A549 (cell line): ENCODE measurements at regions not wholly inside any gene's neighbourhood (a gene's known extent, or its start where the extent isn't known, plus 50 kb on each side); places are given as distances from the start of the nearest gene placed in this dataset.

Experiments used
- ATAC-seq, 2 experiments: fragments of 200-7000 bp in 1 of 2; fragments of >200 bp in 1 of 2; cut with Nextera tagmentation in 1 of 2; cut with Tn5 transposase in 1 of 2; 3 replicates each; pipeline versions ENCODE4 v1.8.0 to v1.9.1; 2018 to 2020; ENCODE audit warnings: mild to moderate bottlenecking in 1 of 2, moderate library complexity in 1 of 2
- CTCF ChIA-PET: fragments of 300-600 bp; sonication (Branson Sonifier 250); formaldehyde crosslinking; extraction: SDS; loops from one replicate; lab custom pipeline; 2021; ENCODE audit warnings: antibody characterized with exemption, inconsistent platforms; lab: Yijun Ruan, JAX
- POLR2A ChIA-PET: fragments of 350-600 bp; formaldehyde crosslinking; extraction: SDS; loops from one replicate; lab custom pipeline; 2021; ENCODE audit warnings: antibody characterized with exemption, inconsistent platforms; lab: Yijun Ruan, JAX
- DNase-seq, 2 experiments: peaks; one replicate each; pipeline versions ENCODE4 v3.0.0 to v3.0.0-alpha.2; 2011 to 2016; ENCODE audit warnings: low read depth in 1 of 2, low spot score in 1 of 2
- FAIRE-seq: peaks from 2 replicates; lab custom pipeline; 2011; peaks lifted over from hg19 to GRCh38; lab: Jason Lieb, UNC
- H3K27ac ChIP-seq, 2 experiments: fragments of >200 bp; sonication (Bioruptor Twin); formaldehyde crosslinking; 3 replicates each; pipeline ENCODE4 v1.5.1; 2016 to 2017
- H3K4me1 ChIP-seq: fragments of >200 bp; sonication (Bioruptor Twin); formaldehyde crosslinking; 3 replicates; pipeline ENCODE4 v1.6.1; 2016
- H3K4me2 ChIP-seq: fragments of >200 bp; sonication (Bioruptor Twin); formaldehyde crosslinking; 3 replicates; pipeline ENCODE4 v1.6.1; 2016
- H3K4me3 ChIP-seq: fragments of >200 bp; sonication (Bioruptor Twin); formaldehyde crosslinking; 3 replicates; pipeline ENCODE4 v1.5.1; 2016
- H3K9me3 ChIP-seq: fragments of >200 bp; sonication (Bioruptor Twin); formaldehyde crosslinking; 3 replicates; pipeline ENCODE4 v1.6.1; 2016
- BHLHE40 ChIP-seq: IDR thresholded peaks from 2 replicates; pipeline ENCODE4 v1.6.1; 2012; ENCODE audit warnings: low read depth, low read length, inconsistent platforms
- CBX2 ChIP-seq: fragments of 200-600 bp; sonication (generic); IDR thresholded peaks from 2 replicates; pipeline ENCODE4 v1.6.1; 2016; ENCODE audit warnings: low read depth, mild to moderate bottlenecking, borderline replicate concordance
- CEBPB ChIP-seq, 2 experiments: fragments of >200 bp in 1 of 2; sonication (Bioruptor Twin) in 1 of 2; formaldehyde crosslinking in 1 of 2; IDR thresholded peaks; 2 replicates each; pipeline ENCODE4 v1.6.1; 2012 to 2016
- CHD2 ChIP-seq: fragments of 150-350 bp; IDR thresholded peaks from 2 replicates; pipeline ENCODE4 v1.6.1; 2014; ENCODE audit warnings: low read length; ENCODE audit not compliant: partially characterized antibody
- CTCF ChIP-seq: fragments of >200 bp; sonication (Bioruptor Twin); formaldehyde crosslinking; IDR thresholded peaks from 3 replicates; pipeline ENCODE4 v1.5.1; 2016
- E2F6 ChIP-seq: IDR thresholded peaks from 2 replicates; pipeline ENCODE4 v1.6.1; 2012; ENCODE audit warnings: low read depth, borderline replicate concordance
- EHMT2 ChIP-seq: fragments of 200-600 bp; sonication (generic); IDR thresholded peaks from 2 replicates; pipeline ENCODE4 v1.6.1; 2016; ENCODE audit warnings: antibody characterized with exemption, low read depth, mild to moderate bottlenecking, moderate library complexity
- EP300 ChIP-seq, 2 experiments: fragments of >200 bp; sonication (Bioruptor Twin); formaldehyde crosslinking; IDR thresholded peaks; 2 replicates in 1 of 2; 3 replicates in 1 of 2; pipeline ENCODE4 v1.6.1; 2016 to 2017
- ESRRA ChIP-seq: fragments of 150-350 bp; IDR thresholded peaks from 2 replicates; pipeline ENCODE4 v1.6.1; 2014; ENCODE audit warnings: mild to moderate bottlenecking, low read length, borderline replicate concordance
- GATA3 ChIP-seq: IDR thresholded peaks from 2 replicates; pipeline ENCODE4 v1.6.1; 2012; ENCODE audit warnings: borderline replicate concordance
- HDAC2 ChIP-seq: fragments of 200-600 bp; sonication (generic); IDR thresholded peaks from 2 replicates; pipeline ENCODE4 v1.6.1; 2016
- HEYL ChIP-seq: fragments of 250-450 bp; sonication (Bioruptor Pico); IDR thresholded peaks from 2 replicates; pipeline ENCODE4 v1.8.0; 2021; ENCODE audit warnings: mild to moderate bottlenecking, moderate library complexity
- HOXA7 ChIP-seq: fragments of 250-450 bp; sonication (Bioruptor Pico); IDR thresholded peaks from 2 replicates; pipeline ENCODE4 v1.5.0; 2020; ENCODE audit warnings: mild to moderate bottlenecking, moderate library complexity
- HOXB13 ChIP-seq: fragments of 250-450 bp; sonication (Bioruptor Pico); IDR thresholded peaks from 2 replicates; pipeline ENCODE4 v1.5.0; 2020; ENCODE audit warnings: low read depth, mild to moderate bottlenecking, moderate library complexity
- NPAS2 ChIP-seq: fragments of 250-450 bp; sonication (Bioruptor Pico); IDR thresholded peaks from 2 replicates; pipeline ENCODE4 v1.8.0; 2022; ENCODE audit warnings: mild to moderate bottlenecking, moderate library complexity, borderline replicate concordance
- NR3C1 ChIP-seq: fragments of >200 bp; sonication (Bioruptor Twin); formaldehyde crosslinking; IDR thresholded peaks from 3 replicates; pipeline ENCODE4 v1.6.1; 2017
- RARB ChIP-seq: fragments of 250-450 bp; sonication (Bioruptor Pico); IDR thresholded peaks from 2 replicates; pipeline ENCODE4 v1.8.0; 2021; ENCODE audit warnings: mild to moderate bottlenecking, moderate library complexity
- REST ChIP-seq: fragments of 200-600 bp; sonication (generic); IDR thresholded peaks from 2 replicates; pipeline ENCODE4 v1.6.1; 2016; ENCODE audit warnings: antibody characterized with exemption, mild to moderate bottlenecking, moderate library complexity
- RFX5 ChIP-seq: fragments of 450-650 bp; IDR thresholded peaks from 2 replicates; pipeline ENCODE4 v1.7.1; 2014; ENCODE audit warnings: antibody characterized with exemption, mild to moderate bottlenecking, moderate library complexity
- RNF2 ChIP-seq: fragments of 200-600 bp; sonication (generic); IDR thresholded peaks from 2 replicates; pipeline ENCODE4 v1.6.1; 2016; ENCODE audit warnings: low read depth, mild to moderate bottlenecking, antibody characterized with exemption, moderate library complexity, borderline replicate concordance
- ZC3H11A ChIP-seq: fragments of 450-650 bp; IDR thresholded peaks from 2 replicates; pipeline ENCODE4 v1.6.1; 2014; ENCODE audit warnings: antibody characterized with exemption, mild to moderate bottlenecking
- ZNF302 ChIP-seq: fragments of 250-450 bp; sonication (Bioruptor Pico); IDR thresholded peaks from 2 replicates; pipeline ENCODE4 v1.9.0; 2021; ENCODE audit warnings: inconsistent platforms, mild to moderate bottlenecking, moderate library complexity
- WGBS: methylation state at CpG from one replicate; pipeline ENCODE4 v1.1.6; 2017; ENCODE audit errors: missing lambda C conversion rate; 5-methylcytosine and 5-hydroxymethylcytosine counted together

GRCh38 chr1:244304656-244305055 lies 147.1 kb downstream of the ADSS2 start:
- WGBS, result 74% methylated on average over 3 of the region's 3 CpGs
- CTCF ChIA-PET, result no interaction called here
- POLR2A ChIA-PET, result no interaction called here
- Histone ChIP-seq H3K4me1 (peaks cover 25% of the 10 kb centered on the region), H3K9me3 (peaks cover 7% of the 10 kb centered on the region; the same call in 2 of the 3 replicates), H3K4me2 (no peak overlapping the region), H3K4me3 (no peak overlapping the region)
- TF ChIP-seq ZNF302, result no peak
- no peak for TF ChIP-seq EP300 (IDR thresholded peaks at IDR 0.05)
- no peak for TF ChIP-seq NPAS2
- no peak for TF ChIP-seq ESRRA
- TF ChIP-seq CEBPB (IDR thresholded peaks at IDR 0.05), result no peak
- no peak for TF ChIP-seq CHD2
- TF ChIP-seq RFX5, result no peak
- no peak for TF ChIP-seq GATA3
- no peak for TF ChIP-seq E2F6
- TF ChIP-seq BHLHE40, result no peak
- no peak for TF ChIP-seq REST
- no peak for TF ChIP-seq NR3C1
- TF ChIP-seq RARB (CRISPR knock-in tag), result no peak
- TF ChIP-seq CBX2, result no peak
- no peak for TF ChIP-seq EHMT2
- no peak for TF ChIP-seq HDAC2
- no peak for TF ChIP-seq HEYL (CRISPR knock-in tag)
- no peak for TF ChIP-seq HOXA7 (CRISPR knock-in tag)
- no peak for TF ChIP-seq ZC3H11A
- no peak for TF ChIP-seq RNF2
- TF ChIP-seq, all 56 proteins: peak for 0
- DNase-seq (no peak), ATAC-seq (no peak), FAIRE-seq (no peak)
- no peak overlapping the region for H3K27ac ChIP-seq

- no peak overlapping the region for H3K27ac ChIP-seq
- WGBS, result 96% methylated on average over 4 of the region's 4 CpGs
- no peak overlapping the region for H3K4me3 ChIP-seq
- H3K4me2 ChIP-seq, result no peak overlapping the region
- peaks cover 7% of the 10 kb centered on the region; the same call in 2 of the 3 replicates for H3K9me3 ChIP-seq
- ATAC-seq (no peak), FAIRE-seq (no peak), DNase-seq (no peak)
- H3K4me1 ChIP-seq, result peaks cover 25% of the 10 kb centered on the region
- no peak for TF ChIP-seq CTCF
- no peak for TF ChIP-seq HOXB13 (CRISPR knock-in tag)
- TF ChIP-seq CBX2, result no peak
- TF ChIP-seq NPAS2, result no peak
- POLR2A ChIA-PET, result no interaction called here
- CTCF ChIA-PET, result no interaction called here
These were observed 145.8 kb downstream of the ADSS2 start for GRCh38 chr1:244305776-244306341.
